HG02678 (cell line): ENCODE measurements at regions not wholly inside any gene's neighbourhood (a gene's known extent, or its start where the extent isn't known, plus 50 kb on each side); places are given as distances from the start of the nearest gene placed in this dataset.

Source experiments
- ATAC-seq: cut with Tn5 transposase; IDR thresholded peaks from one replicate; pipeline ENCODE4 v1.9.1; 2021; ENCODE audit warnings: mild to moderate bottlenecking, moderate library complexity; ENCODE audit not compliant: unreplicated experiment

DNA sequence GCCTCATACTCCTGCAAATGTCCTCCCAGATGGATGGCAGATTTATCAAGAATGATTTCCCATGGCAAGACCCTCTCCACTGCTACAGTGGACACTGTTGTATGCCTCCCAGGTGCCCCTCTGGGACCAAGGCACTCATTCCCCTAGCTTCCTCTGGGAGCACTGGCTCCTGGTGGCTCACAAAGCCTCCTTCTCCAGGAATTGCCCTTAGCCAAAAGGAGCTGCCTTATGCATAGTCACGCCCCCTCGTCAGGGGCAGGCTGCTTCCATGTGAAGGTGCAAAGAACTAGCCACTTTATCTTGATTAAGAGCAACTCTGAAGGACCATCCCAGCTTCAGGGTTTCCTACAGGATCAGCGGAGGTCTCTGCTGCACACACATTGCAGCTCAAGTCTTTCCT, 358.1 kb downstream of the CDK5RAP2 start:
- no peak for ATAC-seq

DNA sequence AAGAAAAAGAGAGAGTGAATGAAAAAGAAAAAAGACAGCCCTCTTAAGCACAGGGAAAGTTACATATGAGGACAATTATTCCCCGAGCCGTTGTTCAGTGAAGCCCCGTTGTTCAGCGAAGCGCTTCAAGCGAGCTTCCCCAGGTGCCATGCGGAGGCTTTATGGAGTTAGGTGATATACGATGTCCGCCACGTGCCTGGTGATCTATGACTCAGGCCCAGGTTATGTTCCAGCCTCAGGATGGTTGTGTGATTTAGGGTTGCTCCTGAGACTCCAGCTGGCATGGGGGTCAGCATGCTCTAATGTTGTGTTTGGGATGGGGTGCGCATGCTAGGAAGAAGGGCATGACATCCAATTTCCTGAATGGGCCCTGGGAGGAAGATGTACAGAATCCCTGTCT, 365.6 kb downstream of the CDK5RAP2 start:
- no peak for ATAC-seq

DNA sequence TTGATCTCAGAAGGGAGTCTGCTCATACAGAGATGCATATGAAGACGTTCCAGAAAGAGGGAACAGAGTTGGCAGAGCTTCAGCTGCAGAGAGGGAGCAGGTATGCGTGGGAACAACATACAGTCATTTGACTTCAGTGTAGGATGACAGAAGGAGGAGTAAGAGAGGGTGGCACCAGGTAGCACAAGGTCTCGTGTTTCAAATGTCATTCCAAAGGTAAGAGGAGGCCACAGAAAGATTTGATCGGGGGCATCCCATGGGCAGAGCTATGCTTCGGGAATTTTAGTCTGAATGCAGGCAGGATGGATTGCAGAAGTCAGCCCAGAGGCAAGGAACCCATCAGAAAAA, 367.1 kb downstream of the CDK5RAP2 start:
- ATAC-seq, result peak; percentile 30

DNA sequence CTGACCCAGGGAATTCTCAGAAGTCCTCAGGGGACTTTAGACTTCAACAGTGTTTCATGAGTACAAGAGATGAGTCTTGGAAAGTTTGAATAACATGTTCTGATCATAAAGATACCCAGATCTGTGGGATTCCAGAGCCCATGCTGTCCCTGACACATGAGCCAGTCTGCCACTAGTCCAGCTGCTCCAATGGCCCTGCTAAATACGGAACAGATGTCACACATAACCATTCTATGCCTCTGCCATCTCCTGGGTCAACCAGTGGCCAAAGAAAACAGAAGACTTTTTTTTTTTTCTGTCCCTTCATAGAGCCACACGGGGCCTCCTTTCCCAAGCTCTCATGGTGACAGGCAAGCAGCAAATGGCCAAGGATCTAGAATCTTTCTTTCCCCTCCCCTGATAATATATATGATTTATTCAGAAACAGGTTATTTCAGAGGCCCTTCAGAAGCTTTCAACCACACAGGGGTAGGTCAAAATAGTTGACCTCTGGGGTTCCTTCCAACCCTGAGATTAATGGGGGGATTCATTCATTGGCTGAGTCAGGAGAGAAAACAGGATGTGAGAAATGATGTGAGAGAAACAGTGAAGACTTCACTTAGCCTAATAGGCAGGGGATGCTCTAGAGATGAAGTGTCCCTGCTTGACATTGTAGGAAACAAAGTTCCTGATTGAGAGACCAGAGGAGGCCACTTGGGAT, 367.7 kb downstream of the CDK5RAP2 start:
- peak; percentile 69 for ATAC-seq

DNA sequence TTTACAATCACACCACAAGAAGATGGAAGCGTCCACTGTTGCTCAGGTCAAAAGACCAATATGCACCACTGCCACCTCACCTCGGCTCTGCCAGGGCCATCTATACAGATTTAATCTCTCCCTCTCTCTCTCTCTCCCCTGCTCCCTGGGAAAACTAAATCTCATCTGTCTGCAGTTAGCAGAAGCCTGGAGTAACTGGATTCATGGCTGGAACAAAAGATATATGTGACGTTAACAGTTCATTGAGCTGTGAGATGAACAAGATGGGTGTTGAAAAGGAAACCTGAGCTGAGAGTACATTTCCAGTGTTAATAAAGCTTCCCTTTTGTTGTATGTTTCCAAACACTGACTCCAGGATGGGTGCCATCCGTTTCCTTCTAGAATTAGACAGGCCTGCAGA, 369.7 kb downstream of the CDK5RAP2 start:
- ATAC-seq, result no peak

DNA sequence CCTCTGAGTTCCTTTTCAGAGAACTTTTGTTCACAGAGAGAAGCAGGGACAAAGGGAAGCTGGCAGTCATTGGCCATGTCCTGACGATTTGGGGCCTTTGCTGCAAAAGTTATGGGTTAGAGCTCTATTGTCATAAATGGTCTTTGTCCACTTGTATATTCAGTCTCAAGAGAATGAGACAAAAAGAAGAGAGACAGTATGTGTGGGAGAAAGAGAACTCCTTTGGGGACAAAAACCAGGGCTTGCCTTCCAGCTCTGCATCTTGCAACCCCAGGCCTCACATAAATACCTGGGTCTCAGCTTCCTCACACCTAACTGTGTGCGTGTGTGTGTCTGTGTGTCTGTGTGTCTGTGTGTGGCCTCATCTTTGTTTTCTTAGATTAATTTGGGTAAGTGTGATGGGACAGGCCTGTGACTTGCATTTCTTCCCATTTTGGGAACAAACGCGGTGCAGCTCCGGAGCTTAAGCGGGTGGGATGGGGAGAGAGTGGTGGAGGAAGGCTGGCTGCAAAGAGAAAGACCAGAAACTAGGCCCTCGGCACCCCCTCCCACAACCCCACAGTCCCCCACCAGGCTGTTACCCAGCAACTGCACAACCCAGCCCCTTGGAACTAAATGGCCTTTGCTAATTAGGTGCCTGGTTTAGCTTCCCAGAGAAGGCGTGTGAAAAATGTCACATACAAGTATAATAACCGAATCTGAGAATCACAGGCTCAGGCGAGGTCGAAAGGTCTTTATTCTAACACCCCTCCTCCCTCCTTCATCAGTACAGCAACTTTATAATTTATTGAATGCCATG, 376.9 kb downstream of the CDK5RAP2 start:
- no peak for ATAC-seq

DNA sequence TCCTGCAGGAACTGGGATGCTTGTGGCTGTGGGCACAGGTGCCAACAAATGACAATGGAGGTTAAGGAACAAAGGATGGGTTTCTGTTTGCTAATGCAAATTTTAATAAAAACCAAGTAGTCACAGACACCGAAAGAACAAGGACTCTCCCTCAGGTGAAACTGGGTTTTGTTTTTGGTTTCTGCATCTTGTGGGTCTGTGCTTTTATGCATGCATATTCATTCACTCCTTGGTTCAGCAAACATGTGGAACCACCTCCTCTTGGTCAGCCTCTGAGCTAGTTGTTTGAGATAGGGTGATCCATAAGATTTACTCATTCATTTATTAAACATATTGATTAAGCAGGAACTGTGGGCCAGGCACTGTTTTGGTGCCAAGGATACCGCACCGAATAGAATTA, 381.9 kb downstream of the CDK5RAP2 start:
- no peak for ATAC-seq

DNA sequence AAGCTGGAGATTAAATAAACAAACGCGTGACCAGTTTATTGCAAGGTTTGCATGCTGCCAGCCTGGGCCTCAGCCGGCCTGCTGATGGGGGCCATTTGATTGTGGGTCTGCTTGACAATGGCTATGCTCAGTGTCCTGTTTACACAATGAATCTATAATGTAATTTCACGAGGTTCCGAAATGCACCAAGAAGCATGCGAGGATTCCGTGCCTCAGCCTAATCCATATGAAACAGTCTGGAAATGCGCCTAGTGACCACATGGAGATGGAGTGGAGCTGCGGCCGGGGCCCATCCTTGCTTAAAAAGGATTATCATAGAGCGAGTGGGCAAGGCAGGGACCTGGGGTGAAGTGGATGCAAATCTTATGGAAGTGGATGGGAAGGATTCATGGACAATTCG, 382.4 kb downstream of the CDK5RAP2 start:
- ATAC-seq, result no peak

DNA sequence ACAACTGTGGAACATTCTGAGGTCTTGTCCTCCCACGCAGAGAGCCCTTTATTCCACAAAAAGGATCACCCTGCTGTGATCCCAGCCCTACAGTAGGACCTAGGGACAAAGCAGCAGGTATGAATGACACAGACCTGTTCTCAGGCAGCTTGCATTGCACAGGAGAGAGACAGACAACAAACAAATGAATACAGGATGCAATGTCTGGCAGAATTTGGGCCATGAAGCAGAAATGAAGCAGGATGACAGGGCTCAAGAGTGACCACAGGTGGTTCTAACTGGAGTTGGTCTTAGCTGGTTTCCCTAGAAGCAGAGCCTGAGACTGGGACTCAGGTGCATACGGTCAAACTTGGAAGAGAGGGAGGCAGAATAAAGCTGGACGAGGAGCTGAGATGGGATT, 388.8 kb downstream of the CDK5RAP2 start:
- ATAC-seq, result no peak

DNA sequence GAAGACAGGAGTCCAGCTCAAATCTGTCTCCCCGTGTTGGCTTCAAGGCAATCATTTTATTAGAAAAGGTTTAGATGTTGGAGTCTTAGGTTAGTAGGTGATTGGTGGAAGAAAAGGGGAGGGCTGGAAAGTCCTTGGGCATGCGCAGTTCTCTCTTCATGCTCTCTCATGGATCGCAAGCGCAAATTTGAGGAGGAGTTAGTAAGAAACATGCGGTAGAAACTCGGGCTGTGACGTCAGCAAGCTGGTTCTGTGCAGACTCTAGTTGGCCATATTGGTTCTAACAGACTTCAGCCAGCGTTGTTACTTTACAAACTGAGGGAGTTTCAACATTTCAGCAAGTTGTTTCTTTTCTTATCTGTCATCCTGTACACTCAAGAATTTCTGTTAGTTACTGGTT, 392.2 kb downstream of the CDK5RAP2 start:
- no peak for ATAC-seq

DNA sequence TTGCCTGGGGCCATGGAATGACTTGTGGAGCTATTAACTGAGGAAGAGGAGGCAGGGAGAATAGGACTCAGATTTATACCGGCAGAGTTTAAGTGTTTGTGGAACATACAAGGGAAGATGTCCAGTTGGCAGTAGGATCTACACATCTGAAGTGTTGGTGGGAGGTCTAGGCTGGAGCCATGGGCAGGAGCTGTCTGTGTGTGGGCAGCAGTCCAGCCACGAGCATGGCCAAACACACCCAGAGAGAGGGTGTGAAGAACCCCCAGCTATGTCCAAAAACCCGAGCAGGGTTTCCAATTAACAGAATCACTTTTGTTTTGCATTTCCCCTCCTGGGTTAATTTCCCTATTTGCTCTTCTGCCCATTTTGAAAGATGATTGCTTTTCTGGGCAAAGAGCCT, 393.7 kb downstream of the CDK5RAP2 start:
- no peak for ATAC-seq

DNA sequence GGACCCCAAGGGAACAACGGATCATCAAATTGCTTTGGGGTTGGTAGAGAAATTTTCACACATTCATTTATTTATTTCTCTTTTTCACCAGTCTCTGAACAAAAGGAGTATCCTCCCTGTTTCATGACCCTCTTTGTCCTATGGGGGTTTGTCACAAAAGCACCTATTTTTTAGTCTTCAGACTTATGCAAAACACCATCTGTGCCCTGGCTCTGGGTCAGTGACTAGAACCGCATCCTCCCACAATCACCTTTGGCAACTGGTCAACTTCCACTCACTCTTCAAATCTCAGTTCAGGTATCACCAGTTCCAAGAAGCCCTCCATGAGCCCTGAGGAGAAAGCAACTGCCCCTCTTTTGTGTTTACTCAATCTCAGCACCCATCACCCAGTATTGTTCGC, 395.7 kb downstream of the CDK5RAP2 start:
- ATAC-seq, result peak; percentile 77

DNA sequence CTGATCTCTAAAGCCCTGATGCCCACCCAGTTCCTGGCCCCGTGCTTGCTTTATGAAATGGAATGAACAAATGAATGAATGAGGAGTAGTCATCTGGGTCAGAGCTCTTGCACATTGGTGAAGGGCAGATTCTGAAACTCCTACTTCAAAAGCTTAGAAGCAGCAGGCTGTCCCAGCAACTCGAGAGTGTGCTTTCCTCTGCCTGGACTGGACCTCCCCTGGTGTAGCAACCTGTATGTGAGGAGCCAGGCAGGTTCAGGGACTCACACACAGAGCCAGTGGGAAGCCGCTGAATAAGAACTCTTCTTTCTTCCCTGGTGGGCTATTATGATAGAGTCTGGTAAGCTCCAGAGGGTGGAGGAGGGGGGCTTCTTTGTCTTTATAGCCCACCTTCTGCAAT, 396.4 kb downstream of the CDK5RAP2 start:
- no peak for ATAC-seq

DNA sequence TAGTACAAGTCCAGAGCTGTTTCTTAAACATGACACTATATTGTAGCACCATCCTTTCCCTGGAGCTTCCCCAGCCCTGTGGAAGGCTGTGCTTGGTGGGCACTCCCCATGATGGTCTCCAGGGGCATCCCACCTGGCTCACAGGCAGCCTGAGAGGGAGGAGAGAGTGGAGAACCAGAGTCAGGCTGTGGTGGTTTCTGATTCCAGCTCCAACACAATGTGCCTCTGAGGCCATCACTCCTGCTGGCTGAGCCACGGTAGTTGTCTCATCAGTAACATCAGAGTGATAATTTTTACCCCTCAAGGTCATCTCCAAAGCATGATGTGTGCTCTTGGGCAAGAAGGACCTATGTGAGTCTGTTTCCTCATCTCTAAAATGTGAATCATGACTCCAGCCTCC, 398.0 kb downstream of the CDK5RAP2 start:
- ATAC-seq, result no peak

DNA sequence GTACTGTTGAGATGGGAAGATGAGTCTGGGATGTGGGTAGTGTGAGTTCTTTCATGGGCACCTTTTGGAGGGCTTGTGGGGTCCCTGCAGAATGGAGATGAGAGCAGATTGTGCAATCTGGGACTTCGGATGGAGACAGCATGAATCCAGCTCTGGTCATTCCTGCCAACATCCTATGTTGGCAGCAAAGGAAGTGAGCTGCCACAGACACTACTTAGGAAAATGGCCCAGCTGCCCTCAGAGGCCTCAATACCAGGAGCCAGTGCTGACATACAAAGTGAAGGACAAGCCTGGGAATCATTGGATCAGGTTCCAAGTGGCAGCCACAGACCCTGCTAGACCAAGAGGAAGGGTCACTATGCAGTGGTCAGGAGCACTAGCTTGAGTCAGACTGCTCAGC, 402.8 kb downstream of the CDK5RAP2 start:
- no peak for ATAC-seq

DNA sequence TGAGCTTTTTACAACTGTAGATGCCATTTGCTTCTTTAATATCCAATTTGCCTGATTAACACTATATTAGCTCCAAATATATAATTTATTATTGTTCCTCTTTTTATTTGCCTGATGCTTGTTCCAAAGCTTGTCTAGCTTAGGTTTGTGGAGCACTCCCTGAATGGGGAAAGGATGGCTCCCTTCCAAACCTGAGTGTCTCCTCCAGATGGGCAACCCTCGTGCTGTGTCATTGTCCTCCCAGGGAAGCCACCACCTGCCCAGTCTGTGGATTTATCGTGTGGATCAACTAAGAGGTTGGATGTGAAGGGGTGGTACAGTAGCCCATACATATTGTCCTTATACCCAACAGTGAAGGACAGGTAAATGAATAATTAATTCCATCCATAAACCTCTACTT, 404.9 kb downstream of the CDK5RAP2 start:
- no peak for ATAC-seq

DNA sequence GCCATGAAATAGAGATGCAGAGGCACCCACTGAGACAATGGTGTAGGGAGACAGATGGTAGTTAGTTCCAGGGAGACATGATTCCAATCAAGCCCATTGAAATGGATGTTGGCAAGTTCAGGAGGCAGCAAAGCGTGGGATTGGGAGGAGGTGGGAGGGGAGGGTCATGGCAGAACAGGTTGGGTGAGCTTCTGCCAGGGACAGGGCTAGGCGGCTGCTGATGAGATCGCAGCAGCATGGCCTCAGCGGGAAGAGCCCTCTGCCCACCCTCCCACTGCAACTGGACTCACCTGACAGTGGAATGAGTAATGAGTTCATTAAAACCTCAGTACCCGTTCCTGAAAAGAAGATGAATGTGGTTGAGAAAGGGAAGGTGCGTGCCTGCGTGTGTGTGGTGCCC, 418.2 kb downstream of the CDK5RAP2 start:
- ATAC-seq, result no peak

DNA sequence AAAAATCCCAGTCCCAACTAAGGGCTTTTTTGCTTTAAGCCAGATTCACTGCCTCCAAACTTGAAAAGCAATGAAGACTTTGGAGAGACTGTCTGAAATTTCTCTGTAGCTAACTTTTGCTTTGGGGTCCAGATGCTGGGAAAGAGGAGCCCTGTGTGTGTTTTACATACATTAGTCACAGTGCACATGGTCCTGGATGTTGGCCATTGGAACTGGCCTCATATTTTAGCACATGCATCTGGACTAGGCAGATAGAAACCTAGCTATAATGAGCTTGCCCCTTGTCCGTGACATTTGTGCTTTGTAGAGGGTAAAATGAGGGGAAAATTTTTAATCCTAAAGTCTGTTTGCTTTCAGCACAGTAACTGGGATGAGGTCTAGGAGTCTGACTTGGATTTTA, 421.7 kb downstream of the CDK5RAP2 start:
- no peak for ATAC-seq

DNA sequence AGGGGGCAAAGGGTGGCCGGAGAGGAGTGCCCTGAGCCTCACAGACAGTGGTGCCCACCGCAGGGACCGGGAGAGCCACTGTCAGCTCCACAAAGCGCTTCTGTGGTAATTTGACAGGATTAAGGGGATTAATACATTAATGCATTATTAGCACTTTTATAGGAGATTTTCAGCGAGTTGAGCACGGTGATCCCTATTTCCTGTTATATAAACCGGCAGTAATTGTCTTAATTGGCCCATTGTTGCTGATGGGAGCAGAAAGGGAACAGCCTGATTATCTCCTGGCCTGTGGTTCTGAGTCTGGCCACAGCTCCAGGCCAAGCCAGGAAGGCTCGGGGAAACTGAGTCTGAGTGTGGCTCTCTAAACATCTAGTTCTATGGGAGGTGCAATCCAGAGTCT, 423.6 kb downstream of the CDK5RAP2 start:
- no peak for ATAC-seq

DNA sequence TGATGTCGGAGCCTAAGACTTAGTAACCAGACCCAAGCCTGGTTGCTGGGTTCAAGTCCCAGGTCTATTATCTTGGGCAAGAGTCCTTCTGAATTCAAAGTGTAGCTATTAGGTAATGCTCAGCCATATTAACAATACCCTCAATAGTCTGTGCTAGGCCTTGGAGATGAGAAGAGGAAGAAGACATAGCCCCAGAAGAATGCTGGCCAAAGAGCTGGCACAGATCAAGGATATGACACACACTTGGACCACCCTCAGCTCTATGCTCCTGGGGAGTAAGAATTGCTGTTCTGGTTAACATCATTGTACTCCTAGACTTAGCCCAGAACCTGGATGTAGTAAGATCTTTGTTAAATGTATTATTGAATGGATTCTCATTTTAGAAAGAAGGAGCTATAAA, 426.7 kb downstream of the CDK5RAP2 start:
- ATAC-seq, result no peak

DNA sequence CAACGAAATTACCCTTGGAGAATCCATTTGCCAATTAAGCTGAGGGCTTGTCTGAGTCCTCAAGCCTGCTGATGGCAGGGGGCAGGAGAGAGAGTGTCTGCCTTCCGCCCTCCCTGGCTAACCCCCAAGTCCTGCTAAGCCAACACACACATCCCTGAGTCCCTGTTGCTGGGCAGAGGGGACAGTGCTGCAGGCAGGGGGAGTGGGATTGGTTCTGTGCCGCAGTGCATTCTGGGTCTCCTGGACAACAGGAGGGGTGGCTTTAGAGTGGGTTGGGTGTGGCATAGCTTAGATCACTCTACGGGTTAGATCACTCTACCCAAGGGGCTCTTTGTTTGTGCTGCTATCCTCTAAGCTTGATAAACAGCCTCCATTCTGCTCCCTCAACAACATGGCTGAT, 427.7 kb downstream of the CDK5RAP2 start:
- no peak for ATAC-seq

DNA sequence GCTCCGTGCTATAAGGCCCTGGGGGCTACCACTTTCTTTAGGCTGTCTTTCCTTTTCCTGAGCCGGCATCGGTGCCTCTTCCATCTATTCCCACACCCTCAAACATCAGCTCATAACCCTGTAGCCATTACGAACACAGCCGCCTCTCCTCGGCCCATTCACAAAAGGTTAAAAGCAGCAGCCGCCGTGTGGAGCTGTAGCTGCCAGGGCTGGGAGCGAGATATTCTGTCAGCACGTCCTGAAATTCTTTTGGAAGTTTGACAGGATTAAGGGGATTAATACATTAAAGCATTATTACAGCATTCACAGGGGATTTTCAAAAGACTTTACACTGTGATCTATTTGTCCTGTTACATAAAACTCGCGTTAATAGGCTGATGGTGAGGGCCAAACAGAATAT, 428.2 kb downstream of the CDK5RAP2 start:
- ATAC-seq, result no peak

DNA sequence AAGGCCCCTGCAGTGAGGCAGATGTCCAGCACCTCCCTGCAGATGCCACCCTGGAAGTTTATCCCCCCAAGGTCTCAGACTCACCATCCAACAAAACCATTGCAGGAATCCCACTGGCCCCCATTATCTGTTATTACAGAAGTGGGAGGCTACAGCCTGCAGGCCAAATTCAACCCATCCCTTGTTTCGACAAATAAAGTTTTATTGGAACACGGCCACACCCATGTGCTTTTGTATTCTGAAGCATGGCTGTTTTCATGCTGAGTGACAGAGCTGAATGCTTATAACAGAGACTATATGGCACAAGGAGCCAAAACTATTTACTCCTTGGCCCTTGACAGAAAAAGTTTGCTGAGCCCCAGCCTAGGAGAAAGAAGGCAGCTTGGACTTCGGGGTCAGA, 428.8 kb downstream of the CDK5RAP2 start:
- ATAC-seq, result no peak
